Fibroblast of lung (primary cell): ENCODE measurements at regions not wholly inside any gene's neighbourhood (a gene's known extent, or its start where the extent isn't known, plus 50 kb on each side); places are given as distances from the start of the nearest gene placed in this dataset.

ENCODE experiments used
- DNase-seq, 2 donors: peaks; one replicate each; pipeline versions ENCODE4 v3.0.0 to v3.0.0-alpha.2; 2010; ENCODE audit warnings: low read depth in 2 of 2
- H2AFZ ChIP-seq: 2 replicates; pipeline ENCODE4 v1.5.1; 2012; ENCODE audit warnings: low read length, control low read depth, inconsistent platforms
- H3K27ac ChIP-seq: 2 replicates; pipeline ENCODE4 v1.5.1; 2011; ENCODE audit warnings: low read length, control low read depth; ENCODE audit not compliant: insufficient read depth
- H3K27me3 ChIP-seq: 2 replicates; pipeline ENCODE4 v1.5.1; 2011; ENCODE audit warnings: mild to moderate bottlenecking, low read length; ENCODE audit not compliant: control insufficient read depth, insufficient read depth
- H3K36me3 ChIP-seq: 2 replicates; pipeline ENCODE4 v1.5.1; 2011; ENCODE audit warnings: low read length; ENCODE audit not compliant: control insufficient read depth, insufficient read depth
- H3K4me1 ChIP-seq: 2 replicates; pipeline ENCODE4 v1.5.1; 2011; ENCODE audit warnings: low read length; ENCODE audit not compliant: control insufficient read depth, insufficient read depth; ENCODE audit errors: extremely low read depth
- H3K4me2 ChIP-seq: 2 replicates; pipeline ENCODE4 v1.5.1; 2011; ENCODE audit warnings: low read length, control low read depth; ENCODE audit not compliant: insufficient read depth; ENCODE audit errors: extremely low read depth
- H3K4me3 ChIP-seq, 4 experiments: fragments of 200-600 bp in 1 of 4; sonication (generic) in 1 of 4; replicated peaks in 1 of 4; 2 replicates each; pipeline ENCODE4 v1.5.1; 2011 to 2016; ENCODE audit warnings: low read length in 4 of 4, low read depth in 3 of 4, mild to moderate bottlenecking in 3 of 4, control low read depth in 2 of 4, inconsistent platforms in 1 of 4, mixed read lengths in 1 of 4; ENCODE audit not compliant: insufficient read depth in 1 of 4; ENCODE audit errors: control extremely low read depth in 1 of 4
- H3K79me2 ChIP-seq: 2 replicates; pipeline ENCODE4 v1.5.1; 2012; ENCODE audit warnings: mild to moderate bottlenecking, low read length, inconsistent platforms; ENCODE audit not compliant: control insufficient read depth, insufficient read depth
- H3K9ac ChIP-seq: 2 replicates; pipeline ENCODE4 v1.5.1; 2011; ENCODE audit warnings: mild to moderate bottlenecking, low read length, control low read depth; ENCODE audit not compliant: insufficient read depth
- H3K9me3 ChIP-seq: 2 replicates; pipeline ENCODE4 v1.5.1; 2012; ENCODE audit warnings: low read depth, low read length; ENCODE audit not compliant: control insufficient read depth, insufficient read depth
- H4K20me1 ChIP-seq: 2 replicates; pipeline ENCODE4 v1.5.1; 2011; ENCODE audit warnings: low read length; ENCODE audit not compliant: control insufficient read depth, insufficient read depth; ENCODE audit errors: extremely low read depth
- CTCF ChIP-seq, 2 donors: IDR thresholded peaks in 1 of 2; conservative IDR thresholded peaks in 1 of 2; 1 replicate in 1 of 2; 2 replicates in 1 of 2; pipeline ENCODE4 v1.5.1; 2011 to 2012; ENCODE audit warnings: low read length in 2 of 2, control low read depth in 1 of 2, inconsistent platforms in 1 of 2, low read depth in 1 of 2, mild to moderate bottlenecking in 1 of 2
- EZH2 ChIP-seq: IDR thresholded peaks from 2 replicates; pipeline ENCODE4 v1.5.1; 2012; ENCODE audit warnings: low read length, control low read depth, mild to moderate bottlenecking; ENCODE audit errors: missing control alignments

GRCh38 chr2:193124815-193125214 lies 930.1 kb upstream of the TMEFF2 start:
- H3K79me2 ChIP-seq = no peaks in the 10 kb centered on the region
- no peaks in the 10 kb centered on the region for H4K20me1 ChIP-seq
- H3K9me3 ChIP-seq = no peaks in the 10 kb centered on the region
- no peak for TF ChIP-seq CTCF (conservative IDR thresholded peaks at IDR 0.05 in 1 of 2, IDR thresholded peaks at IDR 0.05 in 1 of 2; ENCODE audit: low read depth in 1 of 2, low read length in 2 of 2)
- TF ChIP-seq EZH2 = no peak
- no peak overlapping the region for H3K4me3 ChIP-seq
- no peak for DNase-seq
- H3K9ac ChIP-seq = no peak overlapping the region
- H2AFZ ChIP-seq = no peak overlapping the region
- no peaks in the 10 kb centered on the region for H3K4me1 ChIP-seq
- H3K4me2 ChIP-seq = no peak overlapping the region
- no peak overlapping the region for H3K27ac ChIP-seq
- no peaks in the 10 kb centered on the region for H3K36me3 ChIP-seq
- H3K27me3 ChIP-seq = no peaks in the 10 kb centered on the region

- Histone ChIP-seq H3K9ac (no peak overlapping the region), H3K4me2 (no peak overlapping the region), H3K27me3 (no peaks in the 10 kb centered on the region), H3K79me2 (no peaks in the 10 kb centered on the region), H3K9me3 (no peaks in the 10 kb centered on the region), H3K4me1 (no peaks in the 10 kb centered on the region), H2AFZ (no peak overlapping the region), H3K36me3 (no peaks in the 10 kb centered on the region), H3K27ac (no peak overlapping the region), H4K20me1 (no peaks in the 10 kb centered on the region), H3K4me3 (no peak overlapping the region)
- TF ChIP-seq EZH2 = no peak
- no peak for TF ChIP-seq CTCF (conservative IDR thresholded peaks at IDR 0.05 in 1 of 2, IDR thresholded peaks at IDR 0.05 in 1 of 2; ENCODE audit: low read depth in 1 of 2, low read length in 2 of 2)
- no peak for DNase-seq
Observed at GRCh38 chr2:193114827-193115226, 920.1 kb upstream of the TMEFF2 start.

- H3K27ac ChIP-seq = no peak overlapping the region
- no peak overlapping the region for H3K9ac ChIP-seq
- no peaks in the 10 kb centered on the region for H3K4me1 ChIP-seq
- TF ChIP-seq EZH2 (no peak), CTCF (conservative IDR thresholded peaks at IDR 0.05 in 1 of 2, IDR thresholded peaks at IDR 0.05 in 1 of 2; ENCODE audit: low read depth in 1 of 2, low read length in 2 of 2) (no peak)
- H3K79me2 ChIP-seq = no peaks in the 10 kb centered on the region
- DNase-seq = no peak
- no peaks in the 10 kb centered on the region for H3K9me3 ChIP-seq
- no peak overlapping the region for H3K4me2 ChIP-seq
- H3K4me3 ChIP-seq = no peak overlapping the region
- H2AFZ ChIP-seq = no peak overlapping the region
- no peaks in the 10 kb centered on the region for H3K36me3 ChIP-seq
- H4K20me1 ChIP-seq = no peaks in the 10 kb centered on the region
- no peaks in the 10 kb centered on the region for H3K27me3 ChIP-seq
Observed at GRCh38 chr2:193112986-193113385, 918.3 kb upstream of the TMEFF2 start.
